ENCODE measurements at regions not wholly inside any gene's neighbourhood (a gene's known extent, or its start where the extent isn't known, plus 50 kb on each side); places are given as distances from the start of the nearest gene placed in this dataset.
"Not testable (repeated sequence)": the region's sequence is repeated elsewhere in the genome, so short reads cannot be mapped to it uniquely, and the experiment has no call there.

DNA sequence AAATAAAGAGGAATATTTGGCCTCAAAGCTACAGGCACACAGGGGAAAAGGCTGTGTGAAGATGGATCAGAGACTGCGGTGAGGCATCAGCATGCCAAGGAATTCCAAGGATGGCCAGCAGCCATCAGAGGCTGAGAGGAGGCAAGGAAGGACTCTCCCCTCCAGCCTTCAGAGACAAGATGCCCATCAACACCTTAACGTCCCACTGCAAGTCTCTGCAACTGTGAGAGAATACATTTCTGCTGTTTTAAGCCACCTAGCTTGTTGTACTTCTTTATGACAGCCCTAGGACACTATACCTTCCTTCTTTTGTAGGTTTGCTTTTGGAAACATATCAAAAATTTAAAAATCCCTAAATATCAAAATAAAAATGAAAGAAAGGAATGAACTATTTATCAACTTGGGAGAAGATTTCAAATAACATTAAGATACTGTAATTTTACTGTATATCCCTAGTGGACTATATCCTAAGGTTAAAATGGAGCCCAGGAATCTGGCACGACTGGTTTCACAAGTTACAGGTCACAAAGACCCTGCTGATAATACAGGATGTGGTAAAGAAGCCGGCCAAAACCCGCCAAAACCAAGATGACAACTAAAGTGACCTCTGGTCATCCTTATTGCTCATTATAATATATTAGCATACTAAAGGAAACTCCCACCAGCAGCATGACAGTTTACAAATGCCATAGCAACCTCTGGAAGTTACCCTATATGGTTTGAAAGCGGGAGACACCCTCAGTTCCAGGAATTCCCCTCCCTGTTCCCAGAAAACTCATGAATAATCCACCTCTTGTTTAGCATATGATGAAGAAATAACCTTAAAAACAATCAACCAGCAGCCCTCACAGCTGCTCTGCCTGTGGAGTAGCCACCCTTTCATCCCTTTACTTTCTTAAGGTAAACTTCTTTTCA lies 185.2 kb downstream of the AVL9 start:
- DNase-seq = no peak

DNA sequence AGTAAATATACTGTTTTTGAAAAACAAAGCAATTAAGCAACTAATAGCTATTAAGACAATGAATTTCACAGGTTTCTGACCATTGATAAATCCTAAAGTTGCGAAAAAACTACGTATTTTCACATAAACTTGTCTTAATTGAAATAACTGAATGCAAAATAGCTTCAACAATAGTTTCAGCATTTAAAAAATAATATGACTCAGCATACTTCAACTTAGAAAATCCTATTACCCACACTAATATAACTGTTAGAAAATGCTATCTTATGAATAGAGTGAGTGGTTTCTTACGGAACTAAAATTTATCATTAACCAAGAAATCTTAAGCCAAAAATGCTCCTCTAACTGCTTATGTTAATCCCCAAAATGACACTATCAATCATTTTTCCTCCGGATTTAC lies 183.9 kb downstream of the AVL9 start:
- DNase-seq = no peak

DNA sequence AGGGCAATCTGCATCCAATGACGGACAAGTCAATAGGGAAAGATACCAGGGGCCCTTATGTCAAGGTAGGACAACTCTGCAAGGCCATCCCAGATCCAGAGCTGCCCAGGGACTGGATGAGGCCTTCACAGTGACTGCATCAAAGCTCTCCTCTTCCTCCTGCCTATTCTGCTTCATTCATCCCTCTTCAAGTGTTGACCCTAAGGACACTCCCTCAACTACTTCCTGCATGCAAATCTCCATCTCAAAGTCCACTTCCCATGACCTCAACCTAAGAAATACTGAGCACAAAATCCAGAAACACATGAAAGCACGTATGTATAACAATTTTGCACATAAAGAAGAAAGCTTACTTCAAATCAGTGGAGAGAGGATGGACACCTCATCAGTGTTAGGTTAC lies 182.3 kb downstream of the AVL9 start:
- DNase-seq = no peak

DNA sequence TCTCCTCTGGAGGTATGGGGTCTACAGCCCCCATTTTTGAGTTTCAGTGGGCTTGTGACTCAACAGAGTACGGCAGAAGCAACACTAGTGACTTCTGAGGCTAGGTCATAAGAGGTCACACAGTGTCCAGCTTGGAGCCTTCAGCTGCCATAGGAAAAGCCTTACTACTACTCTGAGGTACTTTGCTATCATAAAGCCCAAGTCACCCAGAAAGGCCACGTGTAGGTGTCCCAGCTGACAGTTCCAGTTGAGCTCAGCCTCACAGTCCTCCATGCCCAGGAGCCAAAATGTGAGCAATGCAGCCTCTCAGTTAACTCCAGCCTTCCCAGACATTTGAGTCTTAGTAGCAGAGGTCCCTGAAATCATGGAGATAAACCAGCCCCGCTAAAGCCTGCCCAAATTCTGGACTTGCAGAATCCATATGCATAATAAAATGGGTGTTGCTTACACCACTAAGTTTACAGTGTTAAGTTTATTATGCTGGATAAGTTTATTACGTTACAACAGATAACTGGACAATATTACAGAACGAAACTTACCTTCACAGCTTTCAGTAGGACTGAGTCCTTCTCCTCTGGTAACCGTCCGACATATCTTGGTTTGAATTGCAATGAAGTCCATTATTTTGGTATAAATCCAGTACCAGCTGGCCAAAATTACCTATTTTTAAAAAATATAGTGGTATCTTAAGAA lies 181.1 kb downstream of the AVL9 start:
- no peak for DNase-seq

DNA sequence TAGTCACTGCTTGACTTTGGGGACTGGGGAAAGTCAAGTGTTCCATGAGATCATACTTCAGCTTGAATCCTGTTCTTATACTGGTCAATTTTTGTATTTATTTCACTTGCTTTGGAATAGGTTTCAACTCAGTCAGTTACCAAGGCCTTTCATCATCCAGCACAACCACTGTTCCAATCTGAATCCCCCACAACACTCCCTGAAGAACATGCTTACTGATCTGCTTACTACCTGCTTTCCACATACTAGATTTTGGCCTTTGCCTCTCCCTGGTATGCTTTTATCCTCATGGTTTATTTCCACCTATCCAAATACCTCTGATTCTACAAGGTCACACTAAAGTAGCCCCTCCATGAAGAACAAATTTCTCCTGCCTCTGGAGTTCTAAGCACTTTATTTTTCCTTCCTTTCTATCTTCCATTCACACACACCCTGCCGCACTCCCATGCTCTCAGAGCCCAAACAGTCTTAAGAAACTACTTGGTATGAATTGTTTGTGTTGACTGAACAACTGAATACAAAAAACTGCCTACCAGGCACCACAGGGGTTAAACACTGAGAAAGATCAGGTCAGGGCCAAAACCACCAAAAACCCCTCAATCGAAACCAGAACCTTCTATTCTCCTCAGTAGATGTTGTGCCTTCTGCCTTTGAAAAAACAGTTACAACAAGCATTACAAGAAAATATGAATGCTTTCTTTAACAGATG lies 178.1 kb downstream of the AVL9 start:
- DNase-seq = no peak

DNA sequence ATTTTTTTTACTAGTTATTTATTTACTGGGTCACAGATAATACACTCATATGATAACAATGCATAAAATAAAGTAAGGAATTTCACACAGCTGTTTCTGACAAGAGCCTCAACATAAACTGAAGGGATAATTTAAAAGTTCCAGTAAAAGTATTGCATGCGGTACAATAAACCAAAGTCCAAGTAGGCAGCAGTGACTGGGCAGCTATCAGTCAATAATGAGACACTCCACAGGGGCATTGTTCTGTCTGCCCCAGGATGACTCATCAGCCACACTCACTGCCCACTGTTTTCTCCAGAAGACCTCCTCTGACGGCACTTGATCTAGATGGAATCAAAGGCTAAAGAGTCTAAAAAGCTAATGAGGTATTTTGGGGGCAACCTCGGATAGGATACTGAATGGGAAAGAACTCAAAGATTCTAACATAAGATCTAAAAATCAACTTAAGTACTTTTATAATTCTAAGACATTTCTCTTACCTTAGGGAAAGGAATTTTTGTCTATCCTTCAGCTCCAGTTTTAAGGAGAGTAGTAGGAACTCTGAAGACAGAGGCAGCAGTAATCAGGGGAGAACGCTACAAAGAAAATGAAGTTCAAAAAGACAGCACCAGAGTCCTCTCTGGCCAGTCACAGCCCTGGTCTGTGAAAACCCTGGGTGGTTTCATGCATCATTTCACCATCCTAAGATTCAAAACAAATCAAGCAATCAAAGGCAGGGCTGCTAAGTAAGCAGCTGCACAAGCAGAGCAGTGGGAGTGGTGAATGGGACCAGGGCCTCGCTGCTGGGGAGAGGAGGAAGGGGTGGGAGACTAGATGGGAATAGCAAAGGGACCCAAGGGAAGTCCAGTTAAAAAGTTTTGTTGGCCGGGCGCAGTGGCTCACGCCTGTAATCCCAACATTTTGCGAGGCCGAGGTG lies 175.1 kb downstream of the AVL9 start:
- DNase-seq = no peak

DNA sequence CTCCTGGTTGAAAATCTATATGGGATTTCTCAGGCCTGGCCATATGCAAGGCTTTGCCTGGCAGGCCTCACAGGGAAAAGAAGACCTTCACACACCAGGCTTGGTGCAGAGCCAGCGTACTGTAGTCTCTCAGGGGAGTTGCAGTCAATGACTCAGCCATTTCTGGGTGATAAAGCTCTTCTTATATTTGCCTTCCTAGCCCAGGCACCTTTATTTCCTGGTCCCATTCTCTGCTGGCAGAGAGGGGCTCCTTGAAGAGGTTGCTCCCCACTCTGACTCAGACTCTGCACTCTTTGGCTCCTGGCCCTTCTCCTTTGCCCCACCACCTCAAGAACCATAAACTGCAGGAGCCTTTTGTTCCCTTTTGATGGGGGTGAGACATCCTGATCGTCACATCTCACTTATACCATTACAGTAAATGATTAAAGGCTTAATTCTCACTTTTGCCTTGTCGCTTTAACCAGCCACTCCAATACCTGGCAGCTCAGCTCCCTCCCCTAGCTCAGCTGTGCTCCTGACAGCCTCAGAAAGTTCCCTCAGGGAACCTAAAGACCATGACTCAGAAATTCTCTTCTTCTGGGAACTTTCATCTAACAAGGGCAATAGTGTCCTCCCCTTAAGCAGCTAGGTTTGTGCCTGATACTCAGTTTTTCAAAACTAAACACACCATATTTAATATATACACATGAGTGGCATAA lies 174.0 kb downstream of the AVL9 start:
- not testable (repeated sequence) for DNase-seq

DNA sequence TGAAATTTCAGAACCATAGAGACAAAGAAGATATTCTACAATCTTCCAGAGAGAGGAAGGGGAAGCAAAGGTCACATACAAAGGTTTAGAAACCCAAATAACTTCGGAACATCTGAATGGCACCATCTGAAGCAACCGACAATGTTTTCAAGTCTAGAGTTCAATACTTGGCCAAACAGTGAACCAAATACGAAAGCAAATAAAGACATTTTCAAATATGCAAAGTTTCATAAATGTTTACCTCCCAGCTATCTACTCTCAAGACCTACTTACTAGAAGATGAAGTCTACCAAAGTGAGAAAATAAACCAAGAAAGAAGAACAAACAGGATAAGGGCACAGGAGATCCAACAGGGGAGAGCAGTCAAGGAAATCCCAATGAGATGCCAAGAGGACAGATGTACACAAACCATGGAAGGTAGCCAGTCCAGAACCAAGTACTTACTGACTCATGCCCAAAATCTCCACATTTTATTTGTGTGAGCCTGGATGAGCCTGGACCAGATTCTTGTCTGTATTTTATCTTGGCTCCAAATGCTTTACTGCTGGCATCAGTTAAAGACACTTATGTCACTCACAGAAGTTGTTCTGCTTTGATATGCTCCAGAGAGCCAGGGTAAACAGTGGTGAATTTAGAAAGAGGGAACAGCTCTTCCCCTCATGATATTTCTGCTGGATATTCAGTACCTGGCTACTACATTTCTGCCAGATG lies 173.3 kb downstream of the AVL9 start:
- DNase-seq = not testable (repeated sequence)

DNA sequence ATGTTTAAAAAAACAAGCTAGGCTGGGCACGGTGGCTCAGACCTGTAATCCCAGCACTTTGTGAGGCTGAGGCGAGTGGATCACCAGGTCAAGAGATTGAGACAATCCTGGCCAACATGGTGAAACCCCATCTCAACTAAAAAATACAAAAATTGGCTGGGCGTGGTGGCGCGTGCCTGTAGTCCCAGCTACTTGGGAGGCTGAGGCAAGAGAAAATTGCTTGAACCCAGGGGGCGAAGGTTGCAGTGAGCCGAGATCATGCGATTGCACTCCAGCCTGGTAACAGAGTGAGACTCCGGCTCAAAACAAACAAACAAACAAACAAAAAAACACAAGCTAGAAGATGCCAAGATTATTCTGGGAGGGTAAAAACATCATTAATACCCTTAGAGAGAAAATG lies 172.3 kb downstream of the AVL9 start:
- not testable (repeated sequence) for DNase-seq

DNA sequence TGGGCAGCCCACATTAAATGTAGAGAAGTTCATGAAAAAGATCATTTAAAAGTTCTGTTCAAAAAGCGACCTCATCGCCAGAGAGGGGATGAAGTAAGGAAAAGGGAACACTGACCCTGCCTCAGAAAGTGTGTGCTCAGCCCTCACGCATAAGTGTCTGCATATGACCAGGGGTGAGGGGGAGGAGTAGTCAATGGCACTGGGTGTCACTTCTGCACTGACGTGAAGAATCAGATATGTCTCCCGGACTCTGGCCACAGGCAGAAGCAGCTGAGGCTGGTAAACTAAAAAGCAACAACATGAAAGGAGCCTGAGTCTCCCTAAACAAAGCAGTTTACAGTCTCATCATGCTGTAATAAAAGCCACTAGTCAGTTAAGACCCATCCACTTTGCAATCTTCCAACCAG lies 168.5 kb downstream of the AVL9 start:
- not testable (repeated sequence) for DNase-seq

DNA sequence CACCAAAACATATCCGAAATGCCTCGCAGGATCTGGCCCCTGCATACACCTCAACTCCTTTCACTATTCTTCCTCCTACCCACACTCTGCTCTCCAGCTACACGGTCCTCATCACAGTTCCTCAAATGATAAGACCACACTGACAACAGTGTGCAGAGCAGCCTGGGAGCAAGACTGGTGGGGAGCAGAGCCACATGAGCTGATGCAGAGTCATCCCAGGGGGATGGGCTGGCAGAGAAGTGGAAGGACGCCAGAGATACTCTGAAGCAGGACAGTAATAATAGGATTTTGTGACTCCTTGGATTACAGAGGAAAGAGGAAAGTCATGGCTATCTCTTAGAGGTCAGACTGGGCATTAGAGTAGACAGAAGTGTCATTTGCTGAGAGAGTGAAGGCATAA lies 167.2 kb downstream of the AVL9 start:
- DNase-seq = not testable (repeated sequence)

DNA sequence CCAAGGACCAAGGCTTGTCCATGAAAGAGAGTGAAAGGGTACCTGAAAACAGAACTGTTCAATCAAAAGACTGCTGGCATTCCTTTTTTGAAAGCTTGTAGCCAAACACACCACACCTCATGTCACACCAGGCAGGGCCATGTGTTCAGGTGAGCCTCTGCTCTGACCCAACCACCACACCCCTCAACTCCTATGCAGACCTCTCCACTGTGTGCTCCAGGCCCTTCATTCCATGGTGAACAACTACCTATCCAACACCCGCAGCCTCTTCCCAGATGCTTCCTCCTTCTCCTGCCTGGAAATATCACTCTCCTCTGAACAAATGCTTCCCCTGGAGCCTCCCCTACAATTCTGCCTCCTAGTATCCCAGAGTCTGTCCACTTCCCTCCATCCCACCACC lies 166.6 kb downstream of the AVL9 start:
- DNase-seq = no peak

DNA sequence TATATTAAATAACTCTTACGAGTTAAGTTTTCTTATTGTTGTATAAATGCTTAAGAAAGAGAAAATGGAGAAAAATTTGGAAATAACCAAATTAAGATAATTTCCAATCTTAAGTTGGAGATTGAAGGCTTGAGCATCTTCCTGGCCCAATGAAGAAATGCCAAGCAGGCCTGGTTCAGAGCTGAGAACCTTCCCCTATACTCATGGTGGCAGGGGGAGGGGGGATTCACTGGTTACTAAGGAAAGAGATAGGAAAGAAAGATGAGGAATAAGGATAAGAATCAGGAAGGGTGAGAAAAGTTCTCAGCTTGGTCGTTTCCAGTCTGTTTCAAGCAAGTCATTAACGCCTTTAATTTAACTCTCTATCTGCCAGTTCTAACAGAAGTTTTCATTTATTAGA lies 166.2 kb downstream of the AVL9 start:
- no peak for DNase-seq

DNA sequence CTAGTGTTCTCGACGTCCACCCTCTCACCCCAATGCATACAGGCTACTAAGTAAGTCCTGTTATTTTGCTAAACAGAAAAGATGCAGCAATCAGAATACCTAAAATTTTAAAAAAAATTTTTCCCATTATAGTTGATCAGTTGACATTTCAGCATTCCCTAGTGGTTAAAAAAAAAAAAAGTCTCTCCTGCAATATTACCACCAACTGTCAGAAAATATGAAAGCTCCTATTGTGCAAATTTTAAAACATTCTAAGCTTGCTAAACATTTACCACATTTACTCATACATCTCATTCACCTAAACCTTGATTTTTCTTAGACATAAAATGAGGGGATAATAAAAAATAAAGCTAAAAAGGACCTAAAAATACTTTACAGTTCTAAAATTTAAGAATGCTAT lies 165.6 kb downstream of the AVL9 start:
- DNase-seq = no peak

DNA sequence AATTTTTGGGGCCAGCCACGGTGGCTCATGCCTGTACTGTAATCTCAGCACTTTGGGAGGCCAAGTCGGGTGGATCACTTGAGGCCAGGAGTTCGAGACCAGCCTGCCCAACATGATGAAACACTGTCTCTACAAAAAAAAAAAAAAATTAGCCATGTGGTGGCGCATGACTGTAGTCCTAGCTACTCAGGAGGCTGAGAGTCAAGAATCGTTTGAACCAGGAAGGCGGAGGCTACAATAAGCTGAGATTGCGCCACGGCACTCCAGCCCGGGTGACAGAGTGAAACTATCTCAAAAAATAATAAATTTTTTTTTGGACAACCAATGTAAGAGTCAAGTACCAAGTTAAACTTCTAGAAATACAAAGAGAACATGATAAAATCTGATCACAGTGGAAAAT lies 164.6 kb downstream of the AVL9 start:
- no peak for DNase-seq

DNA sequence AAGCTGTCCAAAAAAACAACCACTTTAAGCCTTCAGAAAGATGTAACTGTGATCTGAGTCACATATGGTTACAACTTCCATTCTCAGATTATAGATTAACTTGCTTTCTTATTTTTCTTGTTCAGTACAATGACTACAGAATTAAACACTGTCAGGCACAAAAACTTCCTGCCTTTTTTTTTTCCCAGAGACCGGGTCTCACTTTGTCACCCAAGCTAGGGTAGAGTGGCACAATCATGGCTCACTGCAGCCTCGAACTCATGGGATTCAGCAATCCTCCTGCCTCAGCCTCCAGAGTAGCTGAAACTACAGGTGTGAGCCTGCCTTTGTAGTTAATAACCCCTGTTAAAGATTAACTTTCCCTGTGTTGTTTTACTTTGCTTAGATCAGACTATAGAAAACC lies 163.2 kb downstream of the AVL9 start:
- no peak for DNase-seq

DNA sequence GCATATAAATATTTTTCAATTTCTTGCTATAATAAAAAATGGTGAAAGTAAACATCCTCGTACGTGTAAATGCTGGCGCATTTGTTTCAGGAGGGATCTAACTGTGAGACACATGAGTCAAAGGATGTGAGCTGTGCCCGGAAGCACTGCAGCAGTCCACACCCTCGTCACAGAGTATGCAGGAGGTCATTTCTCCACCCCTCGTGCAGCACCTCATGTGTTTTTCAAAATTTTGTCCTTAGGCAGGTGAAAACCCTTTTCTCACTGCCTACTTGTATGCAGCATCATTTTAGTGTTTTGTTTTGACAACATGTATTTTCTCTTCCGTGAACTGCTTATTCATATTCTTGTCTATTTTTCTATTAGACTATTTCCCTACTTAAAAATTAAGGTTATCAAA lies 162.7 kb downstream of the AVL9 start:
- no peak for DNase-seq

DNA sequence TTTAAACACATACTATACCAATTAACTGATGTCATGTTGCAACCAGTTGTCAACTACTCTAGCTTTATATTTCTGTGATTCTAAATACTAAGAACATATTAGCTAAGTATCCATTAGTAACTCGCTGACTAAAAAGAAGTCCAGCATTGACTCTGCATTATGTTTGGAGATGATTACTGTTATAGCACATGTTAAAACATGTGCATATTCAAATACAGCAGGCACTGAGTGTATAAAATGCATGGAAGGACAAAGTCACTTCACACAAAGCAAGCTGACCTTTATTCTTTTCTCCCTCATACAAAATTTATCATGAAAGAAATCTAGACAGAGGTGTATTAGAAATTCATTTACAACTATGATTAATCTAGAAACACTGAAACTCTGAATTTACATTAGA lies 159.3 kb downstream of the AVL9 start:
- not testable (repeated sequence) for DNase-seq

DNA sequence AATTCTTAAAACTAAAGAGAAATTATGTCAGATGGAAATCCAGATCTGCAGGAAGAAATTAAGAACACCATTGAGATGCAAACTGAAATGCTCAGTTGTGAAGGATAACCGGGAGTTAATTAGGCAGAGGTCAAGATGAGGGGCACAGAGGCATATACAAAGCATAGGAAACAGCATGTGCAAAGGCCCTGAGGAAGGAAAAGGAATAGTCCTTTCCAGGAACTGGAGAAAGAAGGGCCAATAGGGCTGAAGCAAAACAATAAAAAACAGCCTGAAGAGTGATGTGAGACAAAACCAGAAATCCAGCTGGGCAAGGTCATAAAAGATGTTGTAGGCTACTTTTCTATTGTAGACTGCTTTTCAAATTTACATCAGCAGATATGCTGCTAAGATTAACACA lies 155.1 kb downstream of the AVL9 start:
- DNase-seq = not testable (repeated sequence)

DNA sequence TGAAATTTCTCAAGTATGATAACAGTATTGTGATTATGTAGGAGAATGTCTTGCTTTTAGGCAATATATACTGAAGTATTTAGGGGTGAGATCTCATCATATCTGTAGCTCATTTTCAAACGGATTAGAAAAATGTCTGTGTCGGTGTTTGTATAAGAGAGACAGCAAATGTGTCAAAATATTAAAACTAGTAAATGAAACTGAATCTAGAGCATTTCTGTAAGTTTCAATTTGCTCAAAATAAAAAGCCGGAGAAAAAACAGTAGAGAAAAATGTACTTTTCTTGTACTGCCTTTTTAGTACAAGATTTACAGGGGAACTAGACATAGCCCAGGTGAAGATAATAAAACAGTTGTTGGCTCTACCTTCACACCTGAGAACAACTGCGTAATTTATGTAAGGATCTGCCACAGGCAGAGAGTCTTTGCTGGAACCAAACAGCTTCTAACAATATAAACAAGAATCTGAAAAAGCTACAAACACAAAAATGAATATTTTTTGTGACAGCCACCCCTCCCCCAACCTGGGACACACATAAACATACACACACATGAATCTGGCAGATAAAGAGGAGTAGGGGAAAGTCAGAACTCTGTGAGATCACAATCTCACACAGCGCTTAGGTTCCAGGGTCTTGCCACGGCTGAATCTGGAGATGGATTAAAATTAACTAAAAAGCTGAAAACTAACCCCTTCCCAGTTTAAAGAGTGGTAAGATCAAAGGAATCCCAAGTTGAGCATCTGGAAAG lies 153.3 kb downstream of the AVL9 start:
- no peak for DNase-seq

Data from stimulated activated CD4-positive, alpha-beta T cell treated with anti-CD3 and anti-CD28 coated beads, Interleukin-1b, Interleukin-23, amount 100 ng/mL, for 48 hours (primary cell).